ENCODE measurements at regions not wholly inside any gene's neighbourhood (a gene's known extent, or its start where the extent isn't known, plus 50 kb on each side); places are given as distances from the start of the nearest gene placed in this dataset.

- no peak for TF ChIP-seq CTCF (IDR thresholded peaks at IDR 0.05)
- TF ChIP-seq POLR2A (IDR thresholded peaks at IDR 0.05), result no peak
- TF ChIP-seq POLR2AphosphoS5 (IDR thresholded peaks at IDR 0.05), result no peak
Measured at GRCh38 chr16:61555718-61556441, 480.4 kb downstream of the CDH8 start.

Measured in upper lobe of left lung (tissue), 4 donors.